ENCODE measurements at regions not wholly inside any gene's neighbourhood (a gene's known extent, or its start where the extent isn't known, plus 50 kb on each side); places are given as distances from the start of the nearest gene placed in this dataset.
"Not testable (repeated sequence)": the region's sequence is repeated elsewhere in the genome, so short reads cannot be mapped to it uniquely, and the experiment has no call there.

DNA sequence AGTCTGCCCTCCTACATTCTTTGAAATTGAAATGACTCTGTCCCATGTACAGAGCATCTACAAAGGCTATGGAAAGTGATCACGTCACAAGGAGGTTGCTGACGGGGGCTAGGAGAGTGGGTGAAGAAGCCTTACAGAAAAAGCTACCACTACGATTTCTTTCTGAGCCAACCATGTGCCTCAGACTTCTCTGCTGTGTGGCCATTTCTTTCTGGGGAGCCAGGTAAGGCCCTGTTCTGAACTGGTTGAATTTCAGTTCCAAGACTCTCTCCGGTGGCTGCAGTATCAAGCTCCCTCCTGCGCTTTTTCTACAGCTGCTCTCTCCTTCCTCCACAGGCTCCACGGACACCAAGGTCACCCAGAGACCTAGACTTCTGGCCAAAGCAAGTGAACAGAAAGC, 112.5 kb upstream of the PRSS1 start:
- DNase-seq (ENCODE audit: low spot score) = peak; percentile 22

DNA sequence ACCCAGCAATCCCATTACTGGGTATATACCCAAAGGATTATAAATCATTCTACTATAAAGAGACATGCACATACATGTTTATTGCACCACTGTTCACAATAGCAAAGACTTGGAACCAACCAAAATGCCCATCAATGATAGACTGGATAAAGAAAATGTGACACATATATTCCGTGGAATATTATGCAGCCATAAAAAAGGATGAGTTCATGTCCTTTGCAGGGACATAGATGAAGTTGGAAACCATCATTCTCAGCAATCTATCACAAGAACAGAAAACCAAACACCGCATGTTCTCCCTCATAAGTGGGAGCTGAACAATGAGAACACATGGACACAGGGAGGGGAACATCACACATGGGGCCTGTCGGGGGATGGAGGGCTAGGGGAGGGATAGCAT, 113.2 kb upstream of the PRSS1 start:
- DNase-seq (ENCODE audit: low spot score) = not testable (repeated sequence)

DNA sequence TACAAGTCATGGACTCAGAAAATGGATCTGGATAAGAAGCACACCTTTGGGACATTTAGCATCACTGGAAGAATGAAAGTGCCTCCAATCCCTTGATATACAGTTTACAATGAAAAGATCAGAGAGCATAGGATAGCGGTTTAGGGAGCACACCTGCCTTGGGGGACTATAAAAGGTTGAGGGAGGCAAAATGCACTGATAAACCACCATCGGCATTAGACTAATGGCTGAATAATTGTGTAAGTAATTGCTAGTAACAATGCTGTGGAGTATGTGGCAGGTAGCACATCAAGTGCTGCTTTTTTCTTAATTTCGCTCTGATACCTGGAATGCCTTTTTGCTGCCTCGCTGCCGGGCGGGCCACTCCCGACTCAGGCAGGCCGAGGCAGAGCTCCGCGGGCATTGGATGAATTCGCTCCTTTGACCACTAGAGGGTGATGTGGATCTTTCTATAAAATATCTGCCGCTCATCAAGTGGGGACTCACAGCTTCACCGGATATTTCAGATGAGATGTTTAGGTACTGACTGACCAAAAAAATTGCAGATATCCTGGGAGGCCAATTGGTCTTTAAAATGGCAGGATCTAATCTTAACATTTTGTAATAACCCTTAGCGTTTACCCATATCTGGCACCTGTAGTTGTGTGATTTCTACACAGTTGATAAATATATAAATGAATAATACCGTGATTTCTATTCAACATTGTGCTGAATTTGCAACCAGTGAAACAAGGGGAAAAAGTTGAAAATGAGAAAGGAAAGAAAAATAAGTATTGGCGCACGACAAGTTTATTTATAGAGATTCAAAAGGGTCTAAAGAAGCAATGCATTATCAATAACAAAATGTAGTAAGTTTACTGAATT, 116.8 kb upstream of the PRSS1 start:
- peak; percentile 71 for DNase-seq (ENCODE audit: low spot score)

DNA sequence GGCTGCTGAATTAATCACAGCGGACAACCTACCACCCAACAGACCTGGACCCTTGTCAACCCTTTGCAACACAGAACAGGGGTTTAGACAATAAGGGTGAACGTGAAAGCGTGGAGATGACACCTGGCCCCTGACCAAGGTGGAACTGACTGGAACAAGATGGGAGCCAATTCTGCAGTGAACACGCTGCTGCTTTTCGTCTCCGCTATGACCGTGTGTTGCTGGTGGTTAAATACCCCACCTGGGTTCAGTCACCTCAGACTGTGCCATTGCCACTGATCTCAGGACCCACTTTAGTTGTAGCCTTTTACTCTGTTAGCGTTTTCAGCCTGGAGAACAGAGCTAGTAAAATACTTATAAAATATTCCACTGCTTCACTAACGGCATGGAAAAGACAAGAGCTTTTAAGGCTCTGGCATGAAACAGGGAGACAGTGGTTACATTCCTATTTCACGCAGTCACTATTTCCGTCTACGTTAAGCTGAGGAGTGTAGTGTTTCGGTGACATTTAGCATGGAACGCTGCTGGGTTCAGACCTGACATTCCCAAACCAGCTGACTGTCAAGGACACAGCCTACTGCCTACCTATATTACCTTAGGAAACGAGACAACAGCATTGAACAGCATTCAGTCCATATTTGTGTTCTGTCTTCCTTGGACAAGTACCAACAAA, 119.5 kb upstream of the PRSS1 start:
- no peak for DNase-seq (ENCODE audit: low spot score)

DNA sequence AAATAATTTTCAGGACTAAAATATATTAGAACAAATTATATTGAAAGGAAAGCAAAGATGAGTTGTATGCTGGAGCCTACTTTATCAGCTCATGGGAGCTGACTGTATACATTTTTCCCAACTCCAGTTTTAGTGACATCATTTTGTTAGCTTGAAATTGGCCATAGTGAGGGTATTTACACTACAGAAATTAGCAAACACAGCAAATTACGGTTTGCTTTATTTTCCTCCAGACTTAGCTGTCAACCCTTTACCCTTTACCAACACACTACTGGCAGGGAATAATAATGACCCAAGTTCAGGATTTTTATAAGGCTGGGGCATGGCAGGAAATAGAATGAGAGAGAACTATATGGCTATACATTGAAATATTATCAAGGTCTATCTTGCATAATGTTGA, 120.3 kb upstream of the PRSS1 start:
- no peak for DNase-seq (ENCODE audit: low spot score)

DNA sequence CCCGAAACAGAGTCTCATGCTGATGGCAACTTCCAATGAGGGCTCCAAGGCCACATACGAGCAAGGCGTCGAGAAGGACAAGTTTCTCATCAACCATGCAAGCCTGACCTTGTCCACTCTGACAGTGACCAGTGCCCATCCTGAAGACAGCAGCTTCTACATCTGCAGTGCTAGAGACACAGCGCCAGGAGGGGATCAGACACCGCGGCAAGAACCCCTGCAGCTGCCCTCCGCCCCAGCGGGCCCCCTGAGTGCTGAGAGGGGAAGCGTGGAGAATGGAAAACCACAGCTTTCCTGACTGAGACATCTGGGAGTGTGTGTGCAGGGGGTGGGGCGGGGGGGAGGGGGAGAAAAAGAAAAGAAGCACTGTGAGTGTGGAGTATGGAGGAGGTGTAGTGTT, 122.0 kb upstream of the PRSS1 start:
- DNase-seq (ENCODE audit: low spot score) = not testable (repeated sequence)

DNA sequence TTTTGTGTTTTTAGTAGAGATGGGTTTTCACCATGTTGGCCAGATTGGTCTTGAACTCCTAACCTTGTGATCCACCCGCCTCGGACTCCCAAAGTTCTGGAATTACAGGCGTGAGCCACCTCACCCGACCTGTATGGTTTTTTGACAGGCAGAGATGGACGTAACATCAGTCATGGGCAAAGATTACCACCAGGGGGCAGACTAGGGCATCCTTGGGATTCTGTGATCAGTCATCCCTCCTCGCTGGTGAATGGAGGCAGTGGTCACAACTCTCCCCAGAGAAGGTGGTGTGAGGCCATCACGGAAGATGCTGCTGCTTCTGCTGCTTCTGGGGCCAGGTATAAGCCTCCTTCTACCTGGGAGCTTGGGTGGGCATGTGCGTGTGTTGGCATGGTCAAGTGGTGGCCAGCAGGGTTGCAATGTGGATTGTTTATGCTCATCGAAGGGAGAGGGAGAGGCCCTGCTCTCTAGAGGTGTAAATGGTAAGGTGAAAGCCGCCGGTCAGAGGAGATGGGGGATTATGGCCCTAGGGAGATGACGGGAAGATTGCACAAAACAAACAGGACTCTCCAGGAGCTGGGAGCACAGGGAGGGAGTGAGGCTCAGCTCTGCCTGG, 122.7 kb upstream of the PRSS1 start:
- DNase-seq (ENCODE audit: low spot score) = peak; percentile 73

DNA sequence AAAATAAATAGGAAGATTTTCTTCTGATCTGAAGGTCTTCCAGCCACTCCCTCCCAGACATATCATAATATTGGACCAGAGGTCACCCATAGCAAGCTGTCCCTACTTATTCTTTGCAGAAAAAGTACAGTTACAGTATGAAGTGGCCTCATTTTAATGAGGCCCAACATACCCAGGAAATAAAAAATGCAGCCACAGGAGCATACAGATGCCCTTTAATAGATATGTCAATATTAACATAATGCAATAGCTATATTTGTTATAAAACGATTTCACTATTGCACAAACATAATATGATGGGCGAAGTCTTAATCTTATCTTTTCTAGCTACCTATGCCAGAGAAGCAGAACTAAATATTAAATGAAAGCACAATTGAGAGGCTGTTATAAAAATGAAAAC, 124.1 kb upstream of the PRSS1 start:
- not testable (repeated sequence) for DNase-seq (ENCODE audit: low spot score)

DNA sequence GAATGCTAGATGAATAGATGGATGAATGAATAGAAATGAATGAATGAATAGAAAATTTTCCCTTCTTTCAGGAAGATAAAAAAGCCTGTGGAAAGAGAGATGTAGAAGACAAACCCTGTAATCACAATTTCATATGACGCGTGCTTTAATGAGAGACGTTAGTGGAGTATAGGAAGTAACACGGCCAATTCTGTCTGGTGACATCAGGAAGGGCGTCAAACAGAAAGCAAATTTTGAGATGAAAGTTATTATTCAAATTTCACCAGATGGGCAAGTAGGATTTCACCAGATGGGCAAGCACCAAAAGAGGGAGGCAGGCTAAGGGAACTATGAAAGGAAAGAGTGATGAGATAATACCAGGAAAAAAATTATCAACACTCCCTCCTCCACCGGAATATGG, 128.9 kb upstream of the PRSS1 start:
- no peak for DNase-seq (ENCODE audit: low spot score)

DNA sequence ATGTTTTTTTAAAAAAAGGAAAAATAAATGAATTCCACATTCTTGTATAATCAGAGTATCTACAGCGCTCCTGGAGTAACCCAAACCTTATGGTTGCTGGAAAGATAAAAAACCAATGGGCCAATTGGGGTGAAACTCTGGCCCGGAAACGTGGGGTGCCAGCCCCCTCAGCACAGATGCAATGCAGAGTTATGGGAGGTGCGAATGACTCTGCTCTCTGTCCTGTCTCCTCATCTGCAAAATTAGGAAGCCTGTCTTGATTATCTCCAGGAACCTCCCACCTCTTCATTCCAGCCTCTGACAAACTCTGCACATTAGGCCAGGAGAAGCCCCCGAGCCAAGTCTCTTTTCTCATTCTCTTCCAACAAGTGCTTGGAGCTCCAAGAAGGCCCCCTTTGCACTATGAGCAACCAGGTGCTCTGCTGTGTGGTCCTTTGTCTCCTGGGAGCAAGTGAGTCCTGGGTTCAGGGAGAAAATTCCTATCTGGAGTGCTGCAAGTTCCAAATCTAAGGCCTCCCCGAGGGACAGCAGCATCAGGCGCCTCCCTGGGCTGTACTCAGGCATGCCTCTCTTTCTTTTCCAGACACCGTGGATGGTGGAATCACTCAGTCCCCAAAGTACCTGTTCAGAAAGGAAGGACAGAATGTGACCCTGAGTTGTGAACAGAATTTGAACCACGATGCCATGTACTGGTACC, 130.5 kb upstream of the PRSS1 start:
- no peak for DNase-seq (ENCODE audit: low spot score)

DNA sequence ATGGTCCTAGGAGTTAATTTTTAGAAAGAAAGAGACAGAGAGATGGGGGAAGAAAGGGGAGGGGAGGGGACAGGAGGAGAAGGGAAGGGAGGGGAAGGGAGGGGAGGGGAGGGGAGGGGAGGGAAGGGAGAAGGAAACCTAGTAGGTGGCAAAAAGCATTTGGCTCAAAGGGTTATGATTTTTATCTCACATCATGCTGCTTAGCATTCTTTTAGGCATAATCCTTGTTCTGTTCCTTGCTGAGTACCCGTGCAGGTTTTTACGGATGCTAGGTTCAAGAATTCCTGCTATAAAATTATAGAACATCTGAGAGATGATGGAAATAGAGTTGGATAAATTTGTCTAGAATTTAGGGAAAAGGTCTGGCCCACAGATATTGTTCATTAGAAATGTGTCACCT, 132.4 kb upstream of the PRSS1 start:
- DNase-seq (ENCODE audit: low spot score) = no peak

DNA sequence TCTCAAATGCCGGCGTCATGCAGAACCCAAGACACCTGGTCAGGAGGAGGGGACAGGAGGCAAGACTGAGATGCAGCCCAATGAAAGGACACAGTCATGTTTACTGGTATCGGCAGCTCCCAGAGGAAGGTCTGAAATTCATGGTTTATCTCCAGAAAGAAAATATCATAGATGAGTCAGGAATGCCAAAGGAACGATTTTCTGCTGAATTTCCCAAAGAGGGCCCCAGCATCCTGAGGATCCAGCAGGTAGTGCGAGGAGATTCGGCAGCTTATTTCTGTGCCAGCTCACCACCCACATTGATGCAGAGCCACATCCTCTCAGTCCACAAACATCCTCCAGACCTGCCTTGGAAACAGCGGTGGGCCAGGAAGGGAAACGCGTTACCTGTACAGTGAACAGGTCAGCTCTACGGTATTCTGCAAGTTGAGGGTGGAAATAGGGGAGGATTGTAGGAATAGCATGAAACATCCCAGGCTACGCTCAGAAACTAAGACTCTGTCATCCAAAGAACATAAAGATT, 133.1 kb upstream of the PRSS1 start:
- no peak for DNase-seq (ENCODE audit: low spot score)

DNA sequence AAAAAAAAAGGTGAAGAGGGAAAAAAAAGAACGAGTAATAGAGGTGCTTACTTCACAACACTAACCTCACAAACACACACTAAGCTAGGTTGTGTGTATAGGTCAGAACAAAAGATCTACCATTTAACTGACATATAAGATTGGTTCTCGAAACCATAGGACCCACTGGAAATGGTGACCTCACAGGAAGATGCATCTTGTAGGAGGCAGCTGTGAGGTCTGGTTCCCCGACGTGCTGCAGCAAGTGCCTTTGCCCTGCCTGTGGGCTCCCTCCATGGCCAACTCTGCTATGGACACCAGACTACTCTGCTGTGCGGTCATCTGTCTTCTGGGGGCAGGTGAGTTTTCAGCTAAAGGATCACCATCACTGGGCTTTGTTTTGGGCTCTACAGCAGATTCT, 133.8 kb upstream of the PRSS1 start:
- DNase-seq (ENCODE audit: low spot score) = no peak

DNA sequence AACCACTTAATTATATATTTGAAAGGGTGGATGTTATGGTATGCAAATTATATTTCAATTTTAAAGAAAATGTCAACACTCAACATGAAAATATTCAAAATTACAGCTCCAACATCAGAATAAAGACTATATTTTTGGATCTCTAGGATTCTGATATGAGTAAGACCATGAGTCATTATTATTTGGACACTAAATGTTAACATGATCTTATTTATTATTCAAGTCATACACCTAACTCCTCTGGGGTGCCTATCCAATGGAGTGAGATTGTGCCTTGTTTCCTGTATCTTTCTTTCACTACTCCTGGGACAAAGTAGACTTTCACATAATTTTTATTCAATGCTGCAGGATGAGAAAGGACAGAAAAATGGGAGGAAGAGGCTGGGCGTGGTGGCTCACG, 135.2 kb upstream of the PRSS1 start:
- DNase-seq (ENCODE audit: low spot score) = no peak

DNA sequence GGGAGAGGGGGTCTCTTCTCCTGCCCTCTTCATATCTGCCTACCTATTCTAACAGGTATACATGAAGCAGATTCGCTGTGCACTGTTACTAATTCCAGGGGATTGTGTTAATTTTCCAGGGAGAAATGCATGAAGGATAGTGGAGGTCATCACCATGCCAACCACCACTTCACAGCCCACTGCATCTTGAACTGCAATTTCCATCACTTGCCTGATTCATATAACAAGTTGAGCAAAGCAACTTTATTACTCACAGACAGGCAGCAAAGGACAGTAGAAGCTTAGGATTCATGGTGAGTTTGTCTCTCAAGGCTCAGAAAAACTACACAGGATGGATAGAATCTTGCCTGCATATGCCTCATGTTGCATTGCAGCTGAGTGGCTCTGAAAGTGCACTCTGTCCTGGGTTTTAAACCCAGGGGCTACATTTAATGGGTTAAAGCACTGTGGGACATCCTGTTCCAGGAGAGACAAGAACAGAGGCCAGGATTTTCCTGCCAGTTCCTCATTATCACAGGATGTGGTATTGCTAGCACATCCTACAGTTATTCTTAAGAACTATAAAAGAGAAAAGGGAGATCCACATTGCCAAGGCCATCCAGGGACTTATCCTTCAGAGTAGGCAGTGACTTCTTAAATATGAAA, 136.9 kb upstream of the PRSS1 start:
- DNase-seq (ENCODE audit: low spot score) = no peak

DNA sequence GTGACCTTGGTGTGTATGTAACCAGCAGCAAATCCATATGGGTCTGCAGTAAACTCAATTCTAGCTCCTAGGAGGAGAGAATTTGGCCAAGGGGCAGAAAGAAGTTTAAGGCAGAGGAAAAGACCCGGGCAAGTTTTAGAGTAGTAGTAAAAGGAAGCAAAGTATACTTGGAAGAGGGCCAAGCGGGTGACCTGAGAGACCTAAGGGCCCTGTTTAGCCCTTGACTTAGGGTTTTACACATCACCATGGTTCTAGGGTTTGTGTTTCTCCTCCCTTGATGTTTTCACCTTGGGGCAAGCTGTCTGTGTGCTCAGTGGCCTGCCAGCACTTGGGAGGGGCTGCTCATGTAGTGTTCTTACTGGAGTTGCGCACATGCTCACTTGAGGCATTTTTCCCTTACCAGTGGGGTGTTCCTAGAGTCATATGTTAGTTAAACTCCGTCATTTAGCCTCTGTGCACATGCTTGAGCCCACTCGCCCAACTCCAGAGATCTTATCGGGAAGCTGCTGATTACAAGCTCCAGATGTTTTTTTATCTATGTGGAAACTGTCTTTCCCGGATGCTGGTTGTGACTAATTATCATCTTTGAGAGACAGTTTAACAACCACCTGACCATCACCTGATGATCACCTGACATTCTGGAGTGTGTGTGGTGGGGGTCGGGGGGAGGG, 137.6 kb upstream of the PRSS1 start:
- DNase-seq (ENCODE audit: low spot score) = no peak

DNA sequence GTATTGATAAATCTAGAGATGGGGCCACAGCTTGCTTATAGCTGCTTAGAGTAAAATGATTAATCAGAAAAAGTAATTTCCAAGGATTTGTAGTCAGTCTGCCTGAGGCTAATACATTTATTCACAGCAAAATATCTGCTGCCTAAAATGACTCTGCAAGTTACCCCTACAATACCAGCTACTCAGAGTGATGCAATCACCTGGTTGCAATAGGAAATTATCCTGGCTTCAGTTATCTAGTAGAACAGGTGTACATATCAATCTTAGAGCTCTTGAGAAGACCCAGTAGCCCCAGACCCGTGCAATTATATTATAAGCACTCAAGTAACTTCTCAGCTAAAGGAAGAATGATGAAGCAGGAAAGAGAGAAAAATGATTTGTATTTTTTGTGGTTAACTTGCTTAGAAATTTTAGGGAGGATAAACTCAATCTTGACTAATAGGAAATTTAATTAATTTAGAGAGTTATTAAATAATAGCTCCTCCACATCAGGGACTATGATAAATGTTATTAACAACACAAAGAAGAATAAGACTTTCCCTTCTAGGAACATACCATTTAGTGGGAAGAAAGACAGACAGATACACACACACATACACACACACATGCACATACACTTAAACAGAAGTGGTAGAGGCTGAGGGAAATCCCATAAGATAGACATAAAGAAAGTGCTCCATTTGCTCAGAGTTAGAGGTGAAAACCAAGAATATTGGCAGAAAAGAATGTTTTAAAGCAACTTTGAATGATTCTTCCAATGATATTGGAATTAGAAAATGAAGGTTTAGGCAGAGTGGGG, 140.4 kb upstream of the PRSS1 start:
- DNase-seq (ENCODE audit: low spot score) = no peak

DNA sequence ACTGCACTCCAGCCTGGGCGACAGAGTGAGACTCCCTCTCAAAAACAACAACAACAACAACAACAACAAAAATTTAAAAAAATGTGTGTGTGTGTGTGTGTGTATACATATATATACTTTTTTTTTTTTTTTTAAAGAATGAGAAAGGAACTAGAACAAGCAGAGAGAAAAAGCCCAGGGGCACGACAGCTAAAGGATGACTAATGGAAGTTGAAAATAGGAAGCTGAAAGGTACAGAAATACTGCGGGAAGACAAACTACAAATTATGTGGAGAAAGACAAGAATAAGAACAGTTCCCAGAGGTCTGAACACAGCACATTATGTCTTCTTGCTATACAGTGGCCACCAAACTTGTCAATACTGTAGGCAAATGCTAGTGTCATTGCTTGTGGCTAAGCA, 141.9 kb upstream of the PRSS1 start:
- DNase-seq (ENCODE audit: low spot score) = no peak

DNA sequence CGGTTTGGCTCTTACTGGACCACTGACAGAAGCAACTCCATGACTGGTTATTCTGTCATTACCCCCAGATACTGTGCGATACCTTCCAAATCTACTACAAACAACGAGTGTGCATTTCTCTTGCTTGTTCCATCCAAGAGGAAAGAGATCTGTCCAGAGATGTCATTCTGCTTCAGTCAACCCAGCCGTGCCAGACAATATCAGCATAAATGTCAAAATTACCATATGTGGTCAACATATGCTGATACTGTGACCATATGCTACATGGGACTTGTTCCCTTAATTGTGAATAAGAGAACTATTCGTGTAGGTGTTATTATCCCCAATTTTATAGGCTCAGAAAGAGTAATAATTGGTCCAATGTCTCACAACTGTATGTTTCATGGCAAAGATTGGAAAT, 143.2 kb upstream of the PRSS1 start:
- DNase-seq (ENCODE audit: low spot score) = no peak

DNA sequence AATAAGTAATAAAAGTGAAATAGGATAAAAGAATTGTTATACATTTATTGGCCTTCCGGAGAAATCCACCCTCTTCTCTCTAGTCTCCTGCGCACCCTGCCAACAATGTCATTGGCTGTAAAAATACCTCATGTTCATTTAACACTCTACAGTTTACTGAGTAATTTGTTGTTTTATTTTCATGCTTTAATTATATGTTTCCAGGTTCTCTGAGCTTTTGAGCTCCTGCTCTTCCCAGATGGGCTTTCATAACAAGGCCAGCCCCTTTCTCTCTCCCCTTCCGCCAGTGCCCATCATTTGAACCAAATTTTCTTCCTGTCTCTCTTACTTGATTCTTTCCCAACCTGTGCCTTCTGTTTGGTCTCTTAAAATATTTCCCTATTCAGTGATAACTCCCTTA, 144.6 kb upstream of the PRSS1 start:
- no peak for DNase-seq (ENCODE audit: low spot score)

All from CD4-positive, alpha-beta T cell treated with Interleukin-15 for 4 hours (primary cell).